Neural progenitor cell (in vitro differentiated cells): ENCODE measurements at regions not wholly inside any gene's neighbourhood (a gene's known extent, or its start where the extent isn't known, plus 50 kb on each side); places are given as distances from the start of the nearest gene placed in this dataset.

Experiments used
- CTCF ChIP-seq: fragments of 200-600 bp; sonication (generic); IDR thresholded peaks from 2 replicates; pipeline ENCODE4 v1.5.1; 2017; ENCODE audit warnings: antibody characterized with exemption, mild to moderate bottlenecking
- EZH2 ChIP-seq: fragments of 200-600 bp; sonication (generic); IDR thresholded peaks from 2 replicates; pipeline ENCODE4 v1.6.1; 2017; ENCODE audit warnings: antibody characterized with exemption, mild to moderate bottlenecking, moderate library complexity
- EZH2phosphoT487 ChIP-seq: fragments of 200-600 bp; sonication (generic); IDR thresholded peaks from 2 replicates; pipeline ENCODE4 v1.6.1; 2017; ENCODE audit warnings: antibody characterized with exemption

- TF ChIP-seq CTCF: no peak
- TF ChIP-seq EZH2: no peak
- TF ChIP-seq EZH2phosphoT487: no peak
Observed at GRCh38 chr5:133744960-133745308, 132.6 kb upstream of the FSTL4 start.
